ENCODE measurements at regions not wholly inside any gene's neighbourhood (a gene's known extent, or its start where the extent isn't known, plus 50 kb on each side); places are given as distances from the start of the nearest gene placed in this dataset.

- BruUV-seq (replicated peaks), result no TSS peak
- Histone ChIP-seq H3K9ac (ENCODE audit: low read length) (no peak overlapping the region), H3K27me3 (ENCODE audit: insufficient read depth, low read length) (no peaks in the 10 kb centered on the region), H3K36me3 (ENCODE audit: control insufficient read depth in 1 of 2, insufficient read depth in 2 of 2, low read length in 2 of 2) (no peaks in the 10 kb centered on the region), H2AFZ (ENCODE audit: low read depth, low read length, poor library complexity, severe bottlenecking) (no peak overlapping the region), H3K4me1 (ENCODE audit: control insufficient read depth in 1 of 2, insufficient read depth in 2 of 2, low read length in 2 of 2) (no peaks in the 10 kb centered on the region), H3K27ac (ENCODE audit: low read depth, low read length) (no peak overlapping the region), H4K20me1 (ENCODE audit: insufficient read depth) (no peaks in the 10 kb centered on the region; the same call in 1 of the 2 replicates), H3K4me3 (replicated peaks in 1 of 2; ENCODE audit: low read depth in 1 of 2, low read length in 2 of 2) (no peak overlapping the region), H3K9me3 (ENCODE audit: control insufficient read depth in 1 of 2, insufficient read depth in 1 of 2, low read depth in 1 of 2, low read length in 2 of 2) (no peaks in the 10 kb centered on the region), H3K79me2 (ENCODE audit: insufficient read depth, low read length) (no peaks in the 10 kb centered on the region), H3K9me2 (ENCODE audit: insufficient read depth) (no peaks in the 10 kb centered on the region), H3K4me2 (ENCODE audit: low read length) (no peak overlapping the region)
- intact Hi-C loops (cut with micrococcal nuclease), result no loop called here
- ATAC-seq (no peak), DNase-seq (ENCODE audit: low read depth, low spot score) (no peak)
- TF ChIP-seq CTCF (IDR thresholded peaks at IDR 0.05 in 2 of 3, conservative IDR thresholded peaks at IDR 0.05 in 1 of 3; ENCODE audit: borderline replicate concordance in 1 of 3, insufficient read depth in 1 of 3, low read depth in 2 of 3, low read length in 2 of 3) (no peak), ZFX (IDR thresholded peaks at IDR 0.05) (no peak), CBX3 (IDR thresholded peaks at IDR 0.05; ENCODE audit: low read depth) (no peak), ATF3 (IDR thresholded peaks at IDR 0.05) (no peak), JUND (IDR thresholded peaks at IDR 0.05) (no peak), SP1 (IDR thresholded peaks at IDR 0.05; ENCODE audit: low read depth) (no peak), REST (IDR thresholded peaks at IDR 0.05; ENCODE audit: low read depth) (no peak), FOSL1 (IDR thresholded peaks at IDR 0.05; ENCODE audit: low read depth) (no peak), YY1 (IDR thresholded peaks at IDR 0.05; ENCODE audit: extremely low read depth, insufficient replicate concordance, low read depth, low read length) (no peak), POLR2AphosphoS5 (IDR thresholded peaks at IDR 0.05; ENCODE audit: low read depth, low read length) (no peak), TCF7L2 (IDR thresholded peaks at IDR 0.05; ENCODE audit: borderline replicate concordance, extremely low read depth, insufficient read depth, insufficient read length) (no peak)
- ChIA-PET POLR2A (no interaction called here), CTCF (no interaction called here), RAD21 (ENCODE audit: low non-redundant PET in 1 of 2, low total read pairs in 2 of 2, uncharacterized antibody in 2 of 2, unreplicated experiment in 2 of 2) (no interaction called here)
Observed at GRCh38 chr2:181341855-181342600, 115.2 kb upstream of the ITGA4 start.

All from HCT116 (cell line).